ENCODE measurements at regions not wholly inside any gene's neighbourhood (a gene's known extent, or its start where the extent isn't known, plus 50 kb on each side); places are given as distances from the start of the nearest gene placed in this dataset.

DNA sequence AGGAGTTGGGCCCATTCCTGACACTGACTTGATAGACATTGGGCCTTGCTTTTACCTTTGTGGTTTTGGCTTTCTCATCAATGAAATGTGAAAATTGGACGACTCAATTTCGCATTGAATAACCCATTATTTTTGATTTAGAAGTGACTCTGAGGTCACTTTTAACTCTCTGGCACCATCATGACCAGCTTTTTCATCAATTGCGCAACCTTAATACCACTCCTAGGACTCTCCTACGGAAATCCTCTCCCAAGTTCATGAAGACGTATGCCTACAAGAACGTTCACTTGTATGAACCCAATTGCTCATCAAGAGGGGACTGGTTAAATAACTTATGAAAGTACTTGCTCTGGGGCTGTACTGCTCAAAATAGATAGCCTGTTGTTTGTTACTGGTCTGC is 86.7 kb upstream of the CHD6 start:
- no peaks in the 10 kb centered on the region for H3K9me3 ChIP-seq (ENCODE audit: low read length)
- no TSS peak for BruUV-seq (replicated peaks)
- no peak overlapping the region for H3K27ac ChIP-seq (ENCODE audit: extremely low read length, insufficient read depth, low read length)
- FAIRE-seq (no peak), ATAC-seq (no peak), DNase-seq (ENCODE audit: low spot score) (no peak)
- CTCF ChIA-PET (ENCODE audit: low intra/inter-chr PET ratio, low total read pairs): no interaction called here
- no peaks in the 10 kb centered on the region for H4K20me1 ChIP-seq (ENCODE audit: insufficient read depth, low read length)
- no peaks in the 10 kb centered on the region for H3K4me1 ChIP-seq (ENCODE audit: insufficient read depth, low read length)
- H3K4me3 ChIP-seq (replicated peaks in 1 of 3; ENCODE audit: insufficient read depth in 1 of 3, low read depth in 2 of 3, low read length in 3 of 3): no peak overlapping the region
- WGBS (ENCODE audit: low lambda C conversion rate): 34% methylated on average over 6 of the region's 6 CpGs
- H2AFZ ChIP-seq (ENCODE audit: low read length): no peak overlapping the region
- intact Hi-C loops (cut with micrococcal nuclease; ENCODE audit: unreplicated experiment) (no loop called here), in situ Hi-C loops (cut with HindIII; ENCODE audit: extremely low pct_ligation_motif_present, low pct_unique_long_range_greater_than_20kb) (no loop called here)
- H3K4me2 ChIP-seq (ENCODE audit: low read depth, low read length): no peak overlapping the region
- no peaks in the 10 kb centered on the region for H3K79me2 ChIP-seq (ENCODE audit: insufficient read depth, low read length)
- TF ChIP-seq CEBPB (IDR thresholded peaks at IDR 0.05; ENCODE audit: borderline replicate concordance, low read depth, low read length) (peak; percentile 96), ISX (CRISPR knock-in tag; conservative IDR thresholded peaks at IDR 0.05) (no peak), CEBPG (CRISPR knock-in tag; IDR thresholded peaks at IDR 0.05) (peak; percentile 57)
- TF ChIP-seq, protein P1, sequence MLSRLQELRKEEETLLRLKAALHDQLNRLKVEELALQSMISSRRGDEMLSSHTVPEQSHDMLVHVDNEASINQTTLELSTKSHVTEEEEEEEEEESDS (CRISPR knock-in tag; IDR thresholded peaks at IDR 0.05; ENCODE audit: borderline replicate concordance): no peak
- TF ChIP-seq, protein P2, sequence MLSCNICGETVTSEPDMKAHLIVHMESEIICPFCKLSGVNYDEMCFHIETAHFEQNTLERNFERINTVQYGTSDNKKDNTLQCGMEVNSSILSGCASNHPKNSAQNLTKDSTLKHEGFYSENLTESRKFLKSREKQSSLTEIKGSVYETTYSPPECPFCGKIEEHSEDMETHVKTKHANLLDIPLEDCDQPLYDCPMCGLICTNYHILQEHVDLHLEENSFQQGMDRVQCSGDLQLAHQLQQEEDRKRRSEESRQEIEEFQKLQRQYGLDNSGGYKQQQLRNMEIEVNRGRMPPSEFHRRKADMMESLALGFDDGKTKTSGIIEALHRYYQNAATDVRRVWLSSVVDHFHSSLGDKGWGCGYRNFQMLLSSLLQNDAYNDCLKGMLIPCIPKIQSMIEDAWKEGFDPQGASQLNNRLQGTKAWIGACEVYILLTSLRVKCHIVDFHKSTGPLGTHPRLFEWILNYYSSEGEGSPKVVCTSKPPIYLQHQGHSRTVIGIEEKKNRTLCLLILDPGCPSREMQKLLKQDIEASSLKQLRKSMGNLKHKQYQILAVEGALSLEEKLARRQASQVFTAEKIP (CRISPR knock-in tag; IDR thresholded peaks at IDR 0.05; ENCODE audit: borderline replicate concordance): no peak
- H3K9ac ChIP-seq (ENCODE audit: insufficient read depth, low read depth, low read length): no peak overlapping the region
- POLR2A ChIA-PET: no interaction called here
- peaks cover 0 to 6% of the 10 kb centered on the region in 2 experiments; a peak in 1 of 5 replicates for H3K27me3 ChIP-seq (ENCODE audit: control insufficient read depth in 1 of 2, insufficient read depth in 2 of 2, low read length in 2 of 2)
- H3K36me3 ChIP-seq (replicated peaks in 1 of 2; ENCODE audit: control insufficient read depth in 1 of 2, insufficient read depth in 2 of 2, low read length in 2 of 2): no peaks in the 10 kb centered on the region

DNA sequence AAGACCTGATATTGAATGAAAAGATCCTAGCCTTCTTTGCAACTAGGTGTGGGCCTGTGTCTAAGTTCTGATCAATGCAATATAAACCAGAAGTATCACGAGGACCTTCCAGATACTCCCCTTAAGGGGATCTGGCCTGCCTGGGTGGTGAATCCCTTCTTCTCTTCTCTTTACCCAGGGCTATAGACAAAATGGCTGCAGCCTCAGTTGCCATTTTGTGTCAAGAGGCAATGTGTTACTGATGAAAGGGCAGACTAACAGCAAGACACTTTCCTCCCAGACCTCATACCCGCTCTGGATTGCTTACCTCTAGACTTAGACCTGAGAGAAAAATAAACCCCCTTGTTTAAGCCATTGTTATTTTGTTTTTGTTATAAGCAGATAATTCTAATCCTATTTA is 84.5 kb upstream of the CHD6 start:
- WGBS (ENCODE audit: low lambda C conversion rate): 15% methylated on average over 2 of the region's 2 CpGs
- POLR2A ChIA-PET: interaction anchor here (1.0 kb wide), 1 partner anchor 8 kb away, joined by 4 read pairs; no protein-coding TSS in a partner anchor
- no peak for TF ChIP-seq POLR2AphosphoS5 (IDR thresholded peaks at IDR 0.05; ENCODE audit: low read depth, low read length)
- no peak for TF ChIP-seq SIN3A (IDR thresholded peaks at IDR 0.05; ENCODE audit: borderline replicate concordance, low read depth, low read length)
- TF ChIP-seq PHB2 (IDR thresholded peaks at IDR 0.05; ENCODE audit: partially characterized antibody): no peak
- TF ChIP-seq ZNF383 (CRISPR knock-in tag; IDR thresholded peaks at IDR 0.05; ENCODE audit: borderline replicate concordance): no peak
- no peak for TF ChIP-seq SMAD9 (CRISPR knock-in tag; IDR thresholded peaks at IDR 0.05)
- TF ChIP-seq, protein P3, sequence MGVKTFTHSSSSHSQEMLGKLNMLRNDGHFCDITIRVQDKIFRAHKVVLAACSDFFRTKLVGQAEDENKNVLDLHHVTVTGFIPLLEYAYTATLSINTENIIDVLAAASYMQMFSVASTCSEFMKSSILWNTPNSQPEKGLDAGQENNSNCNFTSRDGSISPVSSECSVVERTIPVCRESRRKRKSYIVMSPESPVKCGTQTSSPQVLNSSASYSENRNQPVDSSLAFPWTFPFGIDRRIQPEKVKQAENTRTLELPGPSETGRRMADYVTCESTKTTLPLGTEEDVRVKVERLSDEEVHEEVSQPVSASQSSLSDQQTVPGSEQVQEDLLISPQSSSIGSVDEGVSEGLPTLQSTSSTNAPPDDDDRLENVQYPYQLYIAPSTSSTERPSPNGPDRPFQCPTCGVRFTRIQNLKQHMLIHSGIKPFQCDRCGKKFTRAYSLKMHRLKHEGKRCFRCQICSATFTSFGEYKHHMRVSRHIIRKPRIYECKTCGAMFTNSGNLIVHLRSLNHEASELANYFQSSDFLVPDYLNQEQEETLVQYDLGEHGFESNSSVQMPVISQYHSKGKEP (CRISPR knock-in tag; IDR thresholded peaks at IDR 0.05): no peak
- TF ChIP-seq CAMTA2 (CRISPR knock-in tag; IDR thresholded peaks at IDR 0.05; ENCODE audit: borderline replicate concordance): no peak
- no peak for TF ChIP-seq ETV6 (CRISPR knock-in tag; conservative IDR thresholded peaks at IDR 0.05)
- TF ChIP-seq ZNF724P (CRISPR knock-in tag; IDR thresholded peaks at IDR 0.05; ENCODE audit: borderline replicate concordance): no peak
- TF ChIP-seq NFIC (IDR thresholded peaks at IDR 0.05; ENCODE audit: low read length): no peak
- no peak for TF ChIP-seq SYNCRIP (IDR thresholded peaks at IDR 0.05; ENCODE audit: insufficient read depth, low read depth, low read length)
- TF ChIP-seq ZMYM3 (CRISPR knock-in tag; IDR thresholded peaks at IDR 0.05): no peak
- TF ChIP-seq MED1 (CRISPR knock-in tag; IDR thresholded peaks at IDR 0.05): no peak

More for the DNA sequence above, 84.5 kb upstream of the CHD6 start:
- Histone ChIP-seq H3K79me2 (ENCODE audit: insufficient read depth, low read length) (no peaks in the 10 kb centered on the region), H2AFZ (ENCODE audit: low read length) (no peak overlapping the region), H3K9me3 (ENCODE audit: low read length) (no peaks in the 10 kb centered on the region), H3K36me3 (replicated peaks in 1 of 2; ENCODE audit: control insufficient read depth in 1 of 2, insufficient read depth in 2 of 2, low read length in 2 of 2) (no peaks in the 10 kb centered on the region), H3K27ac (ENCODE audit: extremely low read length, insufficient read depth, low read length) (no peak overlapping the region), H3K27me3 (ENCODE audit: control insufficient read depth in 1 of 2, insufficient read depth in 2 of 2, low read length in 2 of 2) (peaks cover 0 to 6% of the 10 kb centered on the region in 2 experiments; a peak in 1 of 5 replicates), H4K20me1 (ENCODE audit: insufficient read depth, low read length) (no peaks in the 10 kb centered on the region), H3K4me2 (ENCODE audit: low read depth, low read length) (no peak overlapping the region), H3K4me3 (replicated peaks in 1 of 3; ENCODE audit: insufficient read depth in 1 of 3, low read depth in 2 of 3, low read length in 3 of 3) (no peak overlapping the region), H3K4me1 (ENCODE audit: insufficient read depth, low read length) (no peaks in the 10 kb centered on the region), H3K9ac (ENCODE audit: insufficient read depth, low read depth, low read length) (no peak overlapping the region)
- in situ Hi-C loops (cut with HindIII; ENCODE audit: extremely low pct_ligation_motif_present, low pct_unique_long_range_greater_than_20kb) (no loop called here), intact Hi-C loops (cut with micrococcal nuclease; ENCODE audit: unreplicated experiment) (no loop called here)
- CTCF ChIA-PET (ENCODE audit: low intra/inter-chr PET ratio, low total read pairs): no interaction called here
- no TSS peak for BruUV-seq (replicated peaks)
- no peak for DNase-seq (ENCODE audit: low spot score)
- no peak for ATAC-seq
- no peak for FAIRE-seq
